ENCODE measurements at regions not wholly inside any gene's neighbourhood (a gene's known extent, or its start where the extent isn't known, plus 50 kb on each side); places are given as distances from the start of the nearest gene placed in this dataset.

GRCh38 chr2:14023558-14023957, 609.0 kb upstream of the LRATD1 start:
- no peaks in the 10 kb centered on the region for H3K4me1 ChIP-seq (ENCODE audit: control insufficient read depth, extremely low read depth, insufficient read depth, low read length)
- TF ChIP-seq EZH2 (IDR thresholded peaks at IDR 0.05; ENCODE audit: low read length) = no peak
- TF ChIP-seq CTCF (optimal IDR thresholded peaks at IDR 0.05 in 1 of 3, IDR thresholded peaks at IDR 0.05 in 1 of 3, conservative IDR thresholded peaks at IDR 0.05 in 1 of 3; ENCODE audit: extremely low read depth in 1 of 3, insufficient read depth in 2 of 3, low read length in 3 of 3) = no peak
- H4K20me1 ChIP-seq (ENCODE audit: control insufficient read depth, extremely low read depth, insufficient read depth, low read length) = no peaks in the 10 kb centered on the region
- no peaks in the 10 kb centered on the region for H3K36me3 ChIP-seq (ENCODE audit: control insufficient read depth in 2 of 2, extremely low read depth in 1 of 2, insufficient read depth in 2 of 2, low read length in 2 of 2)
- no peak for DNase-seq (ENCODE audit: low read depth, low spot score)
- dilution Hi-C loops (cut with MboI; ENCODE audit: extremely low pct_ligation_motif_present, low sequenced_read_pairs) = no loop called here
- no peaks in the 10 kb centered on the region for H3K9me3 ChIP-seq (ENCODE audit: control insufficient read depth, low read depth, low read length)
- no peak overlapping the region for H3K27ac ChIP-seq (ENCODE audit: control insufficient read depth, insufficient read depth, low read length)
- no peak overlapping the region for H3K9ac ChIP-seq (ENCODE audit: control insufficient read depth, extremely low read depth, insufficient read depth, low read length)
- no peaks in the 10 kb centered on the region for H3K79me2 ChIP-seq (ENCODE audit: control insufficient read depth, insufficient read depth, low read length)
- no peak for FAIRE-seq
- no peaks in the 10 kb centered on the region for H3K27me3 ChIP-seq (ENCODE audit: control insufficient read depth, extremely low read depth, insufficient read depth, low read length)
- no peaks in the 10 kb centered on the region for H3K9me1 ChIP-seq (ENCODE audit: control insufficient read depth, extremely low read depth, insufficient read depth, low read length)
- H3K4me3 ChIP-seq (ENCODE audit: control insufficient read depth in 2 of 3, extremely low read depth in 1 of 3, insufficient read depth in 2 of 3, low read depth in 1 of 3, low read length in 3 of 3) = no peak overlapping the region
- no peak overlapping the region for H3K4me2 ChIP-seq (ENCODE audit: control insufficient read depth, extremely low read depth, insufficient read depth, low read depth, low read length)
- no peak overlapping the region for H2AFZ ChIP-seq (ENCODE audit: control insufficient read depth, low read length)

GRCh38 chr2:14039134-14039533, 593.4 kb upstream of the LRATD1 start:
- Histone ChIP-seq H4K20me1 (ENCODE audit: control insufficient read depth, extremely low read depth, insufficient read depth, low read length) (no peaks in the 10 kb centered on the region), H3K27me3 (ENCODE audit: control insufficient read depth, extremely low read depth, insufficient read depth, low read length) (no peaks in the 10 kb centered on the region), H2AFZ (ENCODE audit: control insufficient read depth, low read length) (no peak overlapping the region), H3K9me1 (ENCODE audit: control insufficient read depth, extremely low read depth, insufficient read depth, low read length) (no peaks in the 10 kb centered on the region), H3K36me3 (ENCODE audit: control insufficient read depth in 2 of 2, extremely low read depth in 1 of 2, insufficient read depth in 2 of 2, low read length in 2 of 2) (no peaks in the 10 kb centered on the region), H3K4me2 (ENCODE audit: control insufficient read depth, extremely low read depth, insufficient read depth, low read depth, low read length) (no peak overlapping the region), H3K4me1 (ENCODE audit: control insufficient read depth, extremely low read depth, insufficient read depth, low read length) (no peaks in the 10 kb centered on the region), H3K27ac (ENCODE audit: control insufficient read depth, insufficient read depth, low read length) (no peak overlapping the region), H3K9me3 (ENCODE audit: control insufficient read depth, low read depth, low read length) (no peaks in the 10 kb centered on the region), H3K4me3 (ENCODE audit: control insufficient read depth in 2 of 3, extremely low read depth in 1 of 3, insufficient read depth in 2 of 3, low read depth in 1 of 3, low read length in 3 of 3) (no peak overlapping the region), H3K79me2 (ENCODE audit: control insufficient read depth, insufficient read depth, low read length) (no peaks in the 10 kb centered on the region), H3K9ac (ENCODE audit: control insufficient read depth, extremely low read depth, insufficient read depth, low read length) (no peak overlapping the region)
- no peak for DNase-seq (ENCODE audit: low read depth, low spot score)
- dilution Hi-C loops (cut with MboI; ENCODE audit: extremely low pct_ligation_motif_present, low sequenced_read_pairs) = no loop called here
- no peak for FAIRE-seq
- TF ChIP-seq EZH2 (IDR thresholded peaks at IDR 0.05; ENCODE audit: low read length) = no peak
- no peak for TF ChIP-seq CTCF (optimal IDR thresholded peaks at IDR 0.05 in 1 of 3, IDR thresholded peaks at IDR 0.05 in 1 of 3, conservative IDR thresholded peaks at IDR 0.05 in 1 of 3; ENCODE audit: extremely low read depth in 1 of 3, insufficient read depth in 2 of 3, low read length in 3 of 3)
